ENCODE measurements at regions not wholly inside any gene's neighbourhood (a gene's known extent, or its start where the extent isn't known, plus 50 kb on each side); places are given as distances from the start of the nearest gene placed in this dataset.

GRCh38 chr1:208515129-208515528, 270.9 kb upstream of the PLXNA2 start (continued):
- no peak for TF ChIP-seq EZH2phosphoT487 (IDR thresholded peaks at IDR 0.05; ENCODE audit: unreplicated experiment)
- no peak for TF ChIP-seq STAT1 (IDR thresholded peaks at IDR 0.05; ENCODE audit: unreplicated experiment)

GRCh38 chr1:208516780-208517179, 272.6 kb upstream of the PLXNA2 start:
- no peak overlapping the region for H2AFZ ChIP-seq
- H3K27ac Mint-ChIP-seq: no peak overlapping the region
- no peaks in the 10 kb centered on the region for H3F3A ChIP-seq (replicated peaks; ENCODE audit: low read depth)
- TF ChIP-seq CTCF (conservative IDR thresholded peaks at IDR 0.05; ENCODE audit: low read depth in 2 of 2) (no peak), POLR2AphosphoS5 (IDR thresholded peaks at IDR 0.05; ENCODE audit: low read depth) (no peak), NANOG (IDR thresholded peaks at IDR 0.05; ENCODE audit: borderline replicate concordance) (no peak), ETS1 (IDR thresholded peaks at IDR 0.05) (no peak), EZH2phosphoT487 (IDR thresholded peaks at IDR 0.05; ENCODE audit: unreplicated experiment) (no peak), STAT1 (IDR thresholded peaks at IDR 0.05; ENCODE audit: unreplicated experiment) (no peak)
- H3K36me3 Mint-ChIP-seq (ENCODE audit: low read depth): 0 out of 3 replicates have a peak, but pooled peaks cover 2% of the 10 kb centered on the region
- H3K4me3 Mint-ChIP-seq: no peak overlapping the region
- H3K27me3 Mint-ChIP-seq (ENCODE audit: insufficient read depth, low read depth, poor library complexity): no peaks in the 10 kb centered on the region
- no peaks in the 10 kb centered on the region for H3K36me3 ChIP-seq (ENCODE audit: insufficient read depth)
- no peak overlapping the region for H3K27ac ChIP-seq (ENCODE audit: low read depth)
- no peaks in the 10 kb centered on the region for H3K27me3 ChIP-seq (ENCODE audit: insufficient read depth)
- H3K4me1 ChIP-seq (ENCODE audit: insufficient read depth): no peaks in the 10 kb centered on the region
- peaks cover 8% of the 10 kb centered on the region; the same call in 1 of the 2 replicates for H3K9me2 ChIP-seq (ENCODE audit: insufficient read depth)
- DNase-seq (ENCODE audit: low spot score) (no peak), ATAC-seq (no peak)
- H3K9me3 Mint-ChIP-seq: peaks cover 13% of the 10 kb centered on the region; the same call in 1 of the 3 replicates
- H3K4me2 ChIP-seq: no peak overlapping the region
- no peaks in the 10 kb centered on the region for H3K79me2 ChIP-seq (replicated peaks; ENCODE audit: insufficient read depth)
- peaks cover 4% of the 10 kb centered on the region; the same call in 2 of the 3 replicates for H3K4me1 Mint-ChIP-seq
- no peak overlapping the region for H3K4me3 ChIP-seq
- no peaks in the 10 kb centered on the region for H4K20me1 ChIP-seq (replicated peaks; ENCODE audit: insufficient read depth)

- Histone ChIP-seq H3K79me2 (replicated peaks; ENCODE audit: insufficient read depth) (no peaks in the 10 kb centered on the region), H3K36me3 (ENCODE audit: insufficient read depth) (no peaks in the 10 kb centered on the region), H2AFZ (no peak overlapping the region), H3F3A (replicated peaks; ENCODE audit: low read depth) (no peaks in the 10 kb centered on the region), H3K27me3 (ENCODE audit: insufficient read depth) (no peaks in the 10 kb centered on the region), H4K20me1 (replicated peaks; ENCODE audit: insufficient read depth) (no peaks in the 10 kb centered on the region), H3K4me1 (ENCODE audit: insufficient read depth) (no peaks in the 10 kb centered on the region), H3K4me2 (no peak overlapping the region), H3K4me3 (no peak overlapping the region), H3K9me2 (ENCODE audit: insufficient read depth) (peaks cover 2% of the 10 kb centered on the region; the same call in 1 of the 2 replicates), H3K27ac (ENCODE audit: low read depth) (no peak overlapping the region)
- Mint-ChIP-seq H3K27ac (no peak overlapping the region), H3K36me3 (ENCODE audit: low read depth) (0 out of 3 replicates have a peak, but pooled peaks cover 2% of the 10 kb centered on the region), H3K27me3 (ENCODE audit: insufficient read depth, low read depth, poor library complexity) (no peaks in the 10 kb centered on the region), H3K4me1 (peaks cover 10% of the 10 kb centered on the region; the same call in 2 of the 3 replicates), H3K9me3 (peaks cover 12% of the 10 kb centered on the region; the same call in 1 of the 3 replicates), H3K4me3 (no peak overlapping the region)
- DNase-seq (ENCODE audit: low spot score) (no peak), ATAC-seq (no peak)
- TF ChIP-seq POLR2AphosphoS5 (IDR thresholded peaks at IDR 0.05; ENCODE audit: low read depth) (no peak), CTCF (conservative IDR thresholded peaks at IDR 0.05; ENCODE audit: low read depth in 2 of 2) (no peak), ZNF331 (CRISPR knock-in tag; IDR thresholded peaks at IDR 0.05; ENCODE audit: low read depth) (no peak), REST (IDR thresholded peaks at IDR 0.05; ENCODE audit: unreplicated experiment) (no peak), NANOG (IDR thresholded peaks at IDR 0.05; ENCODE audit: borderline replicate concordance) (no peak), ZNF114 (CRISPR knock-in tag; IDR thresholded peaks at IDR 0.05) (no peak), EZH2 (IDR thresholded peaks at IDR 0.05; ENCODE audit: low read depth, unreplicated experiment) (no peak), CREB1 (CRISPR knock-in tag; IDR thresholded peaks at IDR 0.05; ENCODE audit: low read depth) (no peak), EZH2phosphoT487 (IDR thresholded peaks at IDR 0.05; ENCODE audit: unreplicated experiment) (no peak)
Measured at GRCh38 chr1:208520438-208521099, 276.4 kb upstream of the PLXNA2 start.

Data from GM23338 (cell line).